GM10266 (cell line): ENCODE measurements at regions not wholly inside any gene's neighbourhood (a gene's known extent, or its start where the extent isn't known, plus 50 kb on each side); places are given as distances from the start of the nearest gene placed in this dataset.

Source experiments
- DNase-seq: peaks from one replicate; pipeline ENCODE4 v3.0.0; 2012; ENCODE audit errors: extremely low spot score
- CTCF ChIP-seq: IDR thresholded peaks from 2 replicates; pipeline ENCODE4 v1.5.1; 2012; ENCODE audit warnings: mild to moderate bottlenecking, low read depth; ENCODE audit not compliant: control insufficient read depth, insufficient read depth; ENCODE audit errors: missing control alignments

- DNase-seq, result no peak
Measured at GRCh38 chr5:15069407-15069905, 197.9 kb upstream of the ANKH start.

GRCh38 chr5:15065091-15065490, 193.5 kb upstream of the ANKH start:
- DNase-seq, result no peak

More at GRCh38 chr5:15069407-15069905, 197.9 kb upstream of the ANKH start:
- no peak for TF ChIP-seq CTCF

GRCh38 chr5:15064396-15064795, 192.8 kb upstream of the ANKH start:
- TF ChIP-seq CTCF, result no peak
- DNase-seq, result no peak

More at GRCh38 chr5:15065091-15065490, 193.5 kb upstream of the ANKH start:
- TF ChIP-seq CTCF, result no peak

- TF ChIP-seq CTCF, result no peak
- no peak for DNase-seq
Measured at GRCh38 chr5:15056988-15057592, 185.5 kb upstream of the ANKH start.

- no peak for TF ChIP-seq CTCF
- DNase-seq, result no peak
Measured at GRCh38 chr5:15044521-15044920, 172.9 kb upstream of the ANKH start.

- DNase-seq, result no peak
- TF ChIP-seq CTCF, result no peak
Measured at GRCh38 chr5:15037247-15037908, 165.8 kb upstream of the ANKH start.

- no peak for TF ChIP-seq CTCF
- no peak for DNase-seq
Measured at GRCh38 chr5:15034379-15034778, 162.8 kb upstream of the ANKH start.
